ENCODE measurements at regions not wholly inside any gene's neighbourhood (a gene's known extent, or its start where the extent isn't known, plus 50 kb on each side); places are given as distances from the start of the nearest gene placed in this dataset.

DNA sequence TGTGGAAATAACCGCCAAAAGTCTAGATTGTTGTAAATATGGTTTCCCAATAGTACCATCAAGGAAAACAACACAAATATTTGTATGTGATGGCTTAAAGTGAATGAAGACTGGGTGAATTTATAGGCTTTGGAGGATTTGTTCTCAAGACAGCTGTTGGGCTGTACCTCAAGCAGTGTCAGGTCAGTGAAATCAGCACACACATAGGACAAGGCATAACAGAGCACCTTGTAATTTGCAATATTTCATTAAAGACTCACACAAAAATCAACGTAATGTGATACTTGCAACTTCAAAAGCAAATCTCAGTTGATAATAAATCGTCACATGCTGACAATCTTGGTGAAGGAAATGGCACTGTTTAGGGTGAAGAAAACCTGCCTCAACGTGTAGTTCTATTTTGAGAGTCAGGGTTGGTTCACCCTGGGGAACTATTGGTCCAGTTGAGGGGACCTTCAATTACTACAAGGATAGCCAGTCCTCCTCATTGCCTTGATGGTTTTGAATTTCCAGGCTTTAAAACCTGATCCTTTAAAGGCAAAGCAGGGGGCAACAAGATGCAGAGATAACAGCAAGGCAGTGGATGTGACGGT lies 126.8 kb upstream of the ST6GAL2 start:
- intact Hi-C loops (cut with micrococcal nuclease) = no loop called here
- DNase-seq (ENCODE audit: low spot score) = no peak
- H3K27ac Mint-ChIP-seq = no peak overlapping the region

DNA sequence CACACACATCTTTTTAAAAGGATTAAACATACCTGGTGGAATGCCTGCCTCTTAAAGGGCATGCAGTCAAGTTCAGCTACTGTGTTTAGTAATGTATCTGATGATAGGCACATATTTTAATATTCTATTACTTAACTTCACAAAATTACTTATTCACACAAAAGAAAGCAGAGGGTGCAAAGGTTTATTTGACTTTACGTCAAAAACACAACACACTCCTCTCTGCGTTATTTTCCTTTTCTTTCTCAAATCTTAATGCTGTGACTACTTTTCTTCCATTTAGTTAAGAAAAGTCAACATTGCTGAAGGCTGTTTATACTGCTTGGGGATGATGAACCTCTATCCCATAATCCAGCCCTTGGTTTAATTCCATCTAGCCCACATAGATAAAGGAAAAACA lies 127.9 kb upstream of the ST6GAL2 start:
- Mint-ChIP-seq H3K36me3 (ENCODE audit: low read depth) (no peaks in the 10 kb centered on the region), H3K4me1 (ENCODE audit: low read depth) (no peaks in the 10 kb centered on the region), H3K27me3 (ENCODE audit: insufficient read depth) (no peaks in the 10 kb centered on the region), H3K9me3 (no peaks in the 10 kb centered on the region), H3K4me3 (no peak overlapping the region), H3K27ac (no peak overlapping the region)
- DNase-seq (ENCODE audit: low spot score) = no peak
- intact Hi-C loops (cut with micrococcal nuclease) = no loop called here

More for the DNA sequence above, 126.8 kb upstream of the ST6GAL2 start:
- no peak overlapping the region for H3K4me3 Mint-ChIP-seq
- H3K9me3 Mint-ChIP-seq = no peaks in the 10 kb centered on the region
- H3K36me3 Mint-ChIP-seq (ENCODE audit: low read depth) = no peaks in the 10 kb centered on the region
- no peaks in the 10 kb centered on the region for H3K4me1 Mint-ChIP-seq (ENCODE audit: low read depth)
- no peaks in the 10 kb centered on the region for H3K27me3 Mint-ChIP-seq (ENCODE audit: insufficient read depth)

DNA sequence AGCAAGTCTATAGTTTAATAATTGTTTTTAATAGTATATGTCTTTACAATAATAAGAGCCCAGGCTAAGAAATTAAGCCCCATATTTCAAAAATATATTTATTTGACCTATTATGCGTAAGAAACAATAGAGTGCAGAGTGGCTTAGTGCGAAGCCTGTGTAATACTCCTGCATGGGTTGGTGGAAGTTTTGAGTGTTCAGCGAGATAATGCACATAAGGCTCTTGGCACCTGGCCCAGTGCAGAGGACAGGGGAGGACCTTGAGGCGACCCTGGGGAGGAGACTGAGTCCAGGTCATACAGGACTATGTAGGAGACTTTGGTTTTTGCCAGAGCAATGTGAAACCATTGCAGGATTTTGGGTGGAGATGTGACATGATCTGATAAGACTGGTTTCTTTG lies 132.4 kb upstream of the ST6GAL2 start:
- DNase-seq (ENCODE audit: low spot score) = no peak
- Mint-ChIP-seq H3K27me3 (ENCODE audit: insufficient read depth) (no peaks in the 10 kb centered on the region), H3K4me3 (no peak overlapping the region), H3K9me3 (no peaks in the 10 kb centered on the region), H3K36me3 (ENCODE audit: low read depth) (no peaks in the 10 kb centered on the region), H3K4me1 (ENCODE audit: low read depth) (no peaks in the 10 kb centered on the region), H3K27ac (no peak overlapping the region)
- intact Hi-C loops (cut with micrococcal nuclease) = no loop called here

DNA sequence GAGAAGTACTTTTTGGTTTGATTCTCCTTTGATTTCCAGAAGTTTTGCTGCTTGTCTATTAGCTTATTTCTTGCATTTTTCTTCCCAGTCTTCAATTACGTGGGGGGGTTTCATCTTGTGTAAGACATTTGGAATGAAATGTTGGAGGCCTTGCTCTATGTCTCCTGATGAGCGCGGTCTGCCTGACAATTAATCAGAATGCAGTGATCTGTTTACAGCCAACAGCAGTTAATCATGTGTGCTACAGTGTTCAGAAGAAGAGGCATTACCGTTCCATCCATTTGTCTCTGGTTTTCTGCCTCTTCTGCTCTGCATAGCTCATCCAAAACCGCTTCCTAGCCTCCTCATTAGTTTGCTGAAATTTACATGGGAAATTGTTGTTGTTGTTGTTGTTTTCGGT lies 134.4 kb upstream of the ST6GAL2 start:
- DNase-seq (ENCODE audit: low spot score) = no peak
- no peaks in the 10 kb centered on the region for H3K36me3 Mint-ChIP-seq (ENCODE audit: low read depth)
- intact Hi-C loops (cut with micrococcal nuclease) = no loop called here
- no peak overlapping the region for H3K27ac Mint-ChIP-seq
- H3K27me3 Mint-ChIP-seq (ENCODE audit: insufficient read depth) = no peaks in the 10 kb centered on the region
- no peaks in the 10 kb centered on the region for H3K4me1 Mint-ChIP-seq (ENCODE audit: low read depth)
- H3K9me3 Mint-ChIP-seq = no peaks in the 10 kb centered on the region
- no peak overlapping the region for H3K4me3 Mint-ChIP-seq

DNA sequence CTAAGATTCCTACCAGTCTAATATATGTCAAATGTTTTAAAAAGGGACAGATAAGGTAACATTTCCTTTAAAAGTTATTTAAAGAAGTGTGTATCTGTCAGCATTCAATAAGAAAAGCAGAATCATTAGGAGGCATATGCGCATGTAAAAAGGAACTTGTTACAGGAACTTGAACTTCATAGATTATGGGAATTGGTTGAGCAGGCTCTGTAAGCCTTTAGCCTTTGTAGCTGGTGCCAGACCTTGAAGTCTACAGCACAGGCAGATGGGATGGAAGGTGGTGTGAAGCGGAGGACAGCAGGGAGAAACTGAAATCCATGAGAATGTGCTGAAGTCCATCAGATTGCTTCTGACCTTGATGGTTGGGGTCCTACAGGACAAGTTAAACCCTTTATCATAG lies 138.3 kb upstream of the ST6GAL2 start:
- Mint-ChIP-seq H3K36me3 (ENCODE audit: low read depth) (no peaks in the 10 kb centered on the region), H3K4me1 (ENCODE audit: low read depth) (no peaks in the 10 kb centered on the region), H3K27ac (no peak overlapping the region), H3K27me3 (ENCODE audit: insufficient read depth) (no peaks in the 10 kb centered on the region), H3K4me3 (no peak overlapping the region), H3K9me3 (no peaks in the 10 kb centered on the region)
- DNase-seq (ENCODE audit: low spot score) = no peak
- intact Hi-C loops (cut with micrococcal nuclease) = no loop called here

DNA sequence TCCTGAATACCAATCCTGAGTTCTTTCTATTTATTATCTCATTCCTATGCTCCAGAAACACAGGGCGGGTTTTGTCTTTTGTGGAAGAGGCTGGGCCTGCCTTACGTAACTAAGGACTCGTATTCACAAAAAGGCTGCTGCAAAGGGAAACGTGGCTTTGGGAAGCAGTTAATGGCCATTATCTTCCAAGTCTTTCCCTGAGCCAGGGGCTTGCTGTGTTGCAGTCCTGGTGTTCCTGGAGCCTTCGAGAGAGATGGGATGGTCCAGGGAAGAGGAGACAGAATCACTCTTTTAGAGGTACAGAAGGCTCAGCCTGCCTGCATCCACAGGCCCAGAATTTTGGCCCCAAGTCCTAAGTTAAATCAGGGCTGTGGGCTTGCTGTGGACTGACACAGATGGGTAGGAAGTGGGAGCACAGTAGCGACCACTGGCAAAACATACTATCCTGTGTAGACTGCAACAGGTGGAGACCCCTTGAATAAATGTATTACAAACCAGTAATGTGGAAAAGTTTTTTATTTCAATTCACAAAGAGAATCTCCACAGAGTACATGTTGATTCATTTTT lies 139.4 kb upstream of the ST6GAL2 start:
- no peak for DNase-seq (ENCODE audit: low spot score)
- Mint-ChIP-seq H3K36me3 (ENCODE audit: low read depth) (no peaks in the 10 kb centered on the region), H3K9me3 (no peaks in the 10 kb centered on the region), H3K27ac (no peak overlapping the region), H3K4me3 (no peak overlapping the region), H3K4me1 (ENCODE audit: low read depth) (no peaks in the 10 kb centered on the region), H3K27me3 (ENCODE audit: insufficient read depth) (no peaks in the 10 kb centered on the region)
- intact Hi-C loops (cut with micrococcal nuclease) = no loop called here

DNA sequence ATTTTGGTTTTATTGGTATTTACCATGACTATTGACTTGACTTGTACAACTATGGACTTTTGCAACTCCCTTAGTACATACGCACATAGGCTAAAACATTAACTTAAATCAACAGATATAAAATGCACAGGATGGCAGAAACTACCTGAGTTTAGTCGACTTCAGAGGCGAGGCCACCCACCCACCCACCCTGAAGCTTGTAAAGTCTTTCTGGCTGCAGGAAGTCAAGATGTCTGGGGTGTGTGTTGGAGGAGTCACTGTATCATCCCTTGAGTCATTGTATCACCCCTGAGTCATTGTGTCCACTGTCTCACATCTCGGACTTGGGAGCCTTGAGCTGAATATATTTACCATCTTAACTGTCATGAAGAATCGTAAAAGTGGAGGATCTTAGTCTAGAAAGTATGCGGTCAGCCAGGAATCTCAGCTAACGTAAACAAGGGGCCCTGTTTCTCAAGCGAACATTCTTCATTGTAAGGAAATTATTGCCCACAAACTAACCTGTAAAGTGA lies 140.0 kb upstream of the ST6GAL2 start:
- H3K27ac Mint-ChIP-seq = no peak overlapping the region
- intact Hi-C loops (cut with micrococcal nuclease) = no loop called here
- no peaks in the 10 kb centered on the region for H3K4me1 Mint-ChIP-seq (ENCODE audit: low read depth)
- DNase-seq (ENCODE audit: low spot score) = no peak
- no peaks in the 10 kb centered on the region for H3K27me3 Mint-ChIP-seq (ENCODE audit: insufficient read depth)
- no peaks in the 10 kb centered on the region for H3K36me3 Mint-ChIP-seq (ENCODE audit: low read depth)
- H3K9me3 Mint-ChIP-seq = no peaks in the 10 kb centered on the region
- H3K4me3 Mint-ChIP-seq = no peak overlapping the region

DNA sequence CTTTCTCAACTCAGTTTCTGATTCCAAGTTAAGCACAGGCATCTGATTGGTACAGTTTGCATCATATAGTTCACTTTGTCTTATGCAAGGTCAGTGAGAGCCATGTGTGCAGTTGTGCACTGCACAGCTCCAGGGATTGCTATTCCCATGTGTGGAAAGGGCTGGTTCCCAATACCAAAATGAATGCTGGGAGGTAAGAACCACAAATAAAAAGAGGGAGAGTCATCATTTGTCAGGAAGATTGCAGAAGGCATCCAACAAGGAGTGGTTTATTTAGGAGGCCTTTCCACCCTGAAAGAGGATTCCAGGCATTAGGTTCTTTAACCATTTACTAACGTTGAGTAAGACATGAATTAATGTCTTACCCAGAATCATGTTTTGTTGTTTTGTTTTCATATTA lies 141.2 kb upstream of the ST6GAL2 start:
- no peaks in the 10 kb centered on the region for H3K4me1 Mint-ChIP-seq (ENCODE audit: low read depth)
- no peaks in the 10 kb centered on the region for H3K36me3 Mint-ChIP-seq (ENCODE audit: low read depth)
- DNase-seq (ENCODE audit: low spot score) = no peak
- intact Hi-C loops (cut with micrococcal nuclease) = no loop called here
- no peak overlapping the region for H3K4me3 Mint-ChIP-seq
- no peaks in the 10 kb centered on the region for H3K9me3 Mint-ChIP-seq
- H3K27me3 Mint-ChIP-seq (ENCODE audit: insufficient read depth) = no peaks in the 10 kb centered on the region
- no peak overlapping the region for H3K27ac Mint-ChIP-seq

DNA sequence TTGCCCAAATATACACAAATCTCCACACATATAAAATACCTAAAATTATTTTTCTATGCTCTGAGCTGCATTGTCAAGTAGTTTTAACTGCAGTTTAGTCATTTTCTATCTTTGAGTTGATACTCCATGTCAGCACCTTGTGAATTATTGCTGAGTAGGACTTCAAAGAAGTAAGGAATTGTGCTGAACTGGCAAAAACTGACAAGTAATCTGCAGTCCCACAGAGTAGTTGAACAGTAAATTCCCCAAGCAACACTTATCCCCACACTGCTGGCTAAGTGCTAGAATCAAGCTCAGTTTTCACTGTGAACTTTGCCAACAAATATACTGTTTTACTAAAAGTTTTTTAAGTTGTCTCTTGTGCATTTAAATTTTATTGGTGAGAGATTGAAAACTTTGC lies 141.8 kb upstream of the ST6GAL2 start:
- Mint-ChIP-seq H3K27ac (no peak overlapping the region), H3K4me3 (no peak overlapping the region), H3K9me3 (no peaks in the 10 kb centered on the region), H3K27me3 (ENCODE audit: insufficient read depth) (no peaks in the 10 kb centered on the region), H3K4me1 (ENCODE audit: low read depth) (no peaks in the 10 kb centered on the region), H3K36me3 (ENCODE audit: low read depth) (no peaks in the 10 kb centered on the region)
- intact Hi-C loops (cut with micrococcal nuclease) = no loop called here
- DNase-seq (ENCODE audit: low spot score) = no peak

DNA sequence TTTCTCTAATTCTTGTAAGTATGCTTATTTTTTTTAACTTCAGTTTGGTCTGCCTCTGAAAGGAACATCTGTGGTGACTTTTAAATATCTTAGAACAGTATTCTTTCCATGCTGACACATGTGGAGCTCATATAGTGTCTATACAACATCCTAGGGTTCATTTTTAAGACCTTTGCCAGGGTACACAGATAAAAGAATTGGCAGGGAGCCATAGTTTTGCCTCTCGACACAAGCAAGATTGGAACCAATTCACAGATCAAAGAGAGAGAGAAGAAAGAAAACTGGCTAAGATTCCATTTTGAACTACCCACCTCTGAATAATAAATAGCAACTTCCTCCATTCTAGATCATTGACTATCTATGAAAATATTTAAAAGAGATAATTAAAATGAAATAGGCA lies 142.7 kb upstream of the ST6GAL2 start:
- intact Hi-C loops (cut with micrococcal nuclease) = no loop called here
- Mint-ChIP-seq H3K27ac (no peak overlapping the region), H3K36me3 (ENCODE audit: low read depth) (no peaks in the 10 kb centered on the region), H3K27me3 (ENCODE audit: insufficient read depth) (no peaks in the 10 kb centered on the region), H3K4me1 (ENCODE audit: low read depth) (no peaks in the 10 kb centered on the region), H3K9me3 (no peaks in the 10 kb centered on the region), H3K4me3 (no peak overlapping the region)
- DNase-seq (ENCODE audit: low spot score) = no peak

DNA sequence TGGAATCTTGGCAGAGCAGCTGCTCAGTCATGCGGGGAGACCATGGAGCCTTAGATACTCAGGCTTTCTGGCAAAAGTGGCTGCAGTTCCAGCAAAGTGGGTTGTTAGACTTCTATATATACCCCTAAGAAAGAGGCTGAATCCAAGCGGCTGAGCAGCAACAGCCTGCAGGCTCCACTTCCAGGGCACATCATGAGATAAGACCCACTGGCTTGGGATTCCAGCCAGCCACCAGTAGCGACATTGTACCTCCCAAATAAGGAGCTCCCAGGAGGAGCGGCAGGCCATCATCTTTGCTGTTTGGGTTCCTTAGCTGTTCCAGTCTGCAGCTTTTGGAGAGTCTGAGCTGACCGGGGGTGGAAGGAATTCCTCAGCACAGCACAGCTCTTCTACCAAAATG lies 150.3 kb upstream of the ST6GAL2 start:
- Mint-ChIP-seq H3K4me3 (no peak overlapping the region), H3K27ac (no peak overlapping the region), H3K4me1 (ENCODE audit: low read depth) (no peaks in the 10 kb centered on the region), H3K36me3 (ENCODE audit: low read depth) (no peaks in the 10 kb centered on the region), H3K9me3 (peaks cover 9% of the 10 kb centered on the region), H3K27me3 (ENCODE audit: insufficient read depth) (peaks cover 2% of the 10 kb centered on the region)
- intact Hi-C loops (cut with micrococcal nuclease) = no loop called here
- no peak for DNase-seq (ENCODE audit: low spot score)

DNA sequence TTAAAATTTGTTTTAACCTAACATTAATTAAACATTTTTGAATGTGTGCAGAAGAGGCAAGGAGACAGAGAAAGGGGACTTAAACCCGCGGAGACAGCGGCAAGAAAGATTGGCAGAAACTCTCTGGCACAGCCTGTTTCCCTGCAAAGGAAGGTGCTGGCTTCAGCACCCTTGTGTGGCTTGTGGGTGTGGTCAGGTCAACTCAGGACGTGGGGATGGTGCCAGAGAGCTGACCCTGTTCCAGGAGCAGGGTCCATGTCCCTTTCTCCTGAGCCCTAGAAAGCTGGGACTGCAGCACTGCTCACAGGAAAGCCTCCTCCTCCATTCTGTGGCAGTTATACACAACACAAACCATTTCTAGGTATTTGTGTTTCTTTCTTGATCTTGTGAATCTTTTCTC lies 176.2 kb upstream of the ST6GAL2 start:
- Mint-ChIP-seq H3K36me3 (ENCODE audit: low read depth) (no peaks in the 10 kb centered on the region), H3K27ac (no peak overlapping the region), H3K4me3 (no peak overlapping the region), H3K27me3 (ENCODE audit: insufficient read depth) (no peaks in the 10 kb centered on the region), H3K9me3 (no peaks in the 10 kb centered on the region), H3K4me1 (ENCODE audit: low read depth) (no peaks in the 10 kb centered on the region)
- DNase-seq (ENCODE audit: low spot score) = no peak
- intact Hi-C loops (cut with micrococcal nuclease) = no loop called here

DNA sequence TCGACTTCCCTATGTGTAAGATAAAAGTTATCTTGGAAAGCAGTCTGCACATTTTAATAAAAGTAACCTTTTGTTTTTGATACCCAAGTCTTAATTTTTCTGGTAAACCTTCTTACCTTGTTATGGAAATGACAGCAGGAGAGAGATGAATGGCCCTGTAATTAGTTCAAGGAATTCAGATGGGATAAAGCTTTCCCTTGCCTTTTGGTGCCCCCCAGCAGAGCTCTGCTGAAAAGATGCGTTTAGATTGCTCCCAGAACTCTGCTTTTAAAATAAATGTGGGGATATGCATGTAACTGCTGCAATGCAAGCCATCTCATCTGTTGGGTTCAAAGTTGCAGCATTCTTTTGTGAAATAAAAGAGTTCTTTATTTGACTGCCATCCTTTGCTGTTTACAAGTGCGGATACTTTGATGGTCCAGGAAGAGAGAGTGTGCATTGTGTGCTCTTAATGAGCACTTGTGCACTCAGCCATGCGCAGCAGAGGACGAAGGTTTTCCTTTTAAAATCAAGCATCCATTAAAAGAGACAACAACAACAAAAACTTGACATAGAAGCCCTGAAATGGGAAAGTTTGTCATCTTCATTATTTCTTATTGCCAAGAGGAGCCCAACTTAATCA lies 176.7 kb upstream of the ST6GAL2 start:
- H3K9me3 Mint-ChIP-seq = no peaks in the 10 kb centered on the region
- H3K27me3 Mint-ChIP-seq (ENCODE audit: insufficient read depth) = no peaks in the 10 kb centered on the region
- no peak for DNase-seq (ENCODE audit: low spot score)
- no peaks in the 10 kb centered on the region for H3K36me3 Mint-ChIP-seq (ENCODE audit: low read depth)
- H3K4me3 Mint-ChIP-seq = no peak overlapping the region
- no peaks in the 10 kb centered on the region for H3K4me1 Mint-ChIP-seq (ENCODE audit: low read depth)
- H3K27ac Mint-ChIP-seq = no peak overlapping the region
- intact Hi-C loops (cut with micrococcal nuclease) = no loop called here

All from activated T-helper 1 cell treated with anti-CD3 and anti-CD28 coated beads, Interleukin-12 subunit alpha, Interleukin-12 subunit beta, Interleukin-2, Interleukin-4 antibody, amounts not matched to agents 30 ng/mL and 10 ng/mL and 1 ng/mL, durations not matched to agents 14 hours and 24 hours and 36 hours (primary cell).